WTC11 (cell line): ENCODE measurements at regions not wholly inside any gene's neighbourhood (a gene's known extent, or its start where the extent isn't known, plus 50 kb on each side); places are given as distances from the start of the nearest gene placed in this dataset.

Experiments
- ATAC-seq: fragments of 200-7000 bp; cut with Tn5 transposase; 2 replicates; pipeline ENCODE4 v1.10.0; 2021; ENCODE audit warnings: mild to moderate bottlenecking, moderate library complexity
- CTCF ChIA-PET: fragments of 300-600 bp; sonication (Branson Sonifier 250); formaldehyde crosslinking; loops from one replicate; lab custom pipeline; 2021; ENCODE audit warnings: antibody characterized with exemption; lab: Charles Lee
- POLR2A ChIA-PET: fragments of 350-600 bp; sonication (Branson Sonifier 250); formaldehyde crosslinking; loops from one replicate; lab custom pipeline; 2021; ENCODE audit warnings: antibody characterized with exemption; lab: Charles Lee
- DNase-seq: peaks from one replicate; pipeline ENCODE4 v3.0.0; 2021; ENCODE audit warnings: low spot score
- H3K27ac Mint-ChIP-seq: 2 replicates; pipeline ENCODE4 v1.8.0; 2021; ENCODE audit warnings: mixed read lengths
- H3K27me3 Mint-ChIP-seq: 2 replicates; pipeline ENCODE4 v1.8.0; 2021; ENCODE audit warnings: low read depth, mild to moderate bottlenecking, moderate library complexity, mixed read lengths
- H3K36me3 Mint-ChIP-seq: 2 replicates; pipeline ENCODE4 v1.8.0; 2021; ENCODE audit warnings: mixed read lengths
- H3K4me1 Mint-ChIP-seq: 2 replicates; pipeline ENCODE4 v1.8.0; 2022; ENCODE audit warnings: mixed read lengths
- H3K4me3 Mint-ChIP-seq: 2 replicates; pipeline ENCODE4 v1.8.0; 2021; ENCODE audit warnings: mild to moderate bottlenecking, moderate library complexity, mixed read lengths
- H3K9me3 Mint-ChIP-seq: 2 replicates; pipeline ENCODE4 v1.8.0; 2021; ENCODE audit warnings: mixed read lengths
- ESRRA ChIP-seq: sonication (generic); formaldehyde crosslinking; IDR thresholded peaks from 2 replicates; pipeline ENCODE4 v1.8.1; 2022; ENCODE audit warnings: mild to moderate bottlenecking, missing genetic modification reagents, borderline replicate concordance
- FOXP1 ChIP-seq: sonication (generic); formaldehyde crosslinking; IDR thresholded peaks from 2 replicates; pipeline ENCODE4 v1.8.0; 2022; ENCODE audit warnings: missing genetic modification reagents, mild to moderate bottlenecking, moderate library complexity, borderline replicate concordance
- GABPB1 ChIP-seq: sonication (generic); formaldehyde crosslinking; IDR thresholded peaks from 2 replicates; pipeline ENCODE4 v1.8.1; 2023; ENCODE audit warnings: mild to moderate bottlenecking, missing genetic modification reagents
- GTF2I ChIP-seq: fragments of 250-450 bp; sonication (Bioruptor Pico); conservative IDR thresholded peaks from 2 replicates; pipeline ENCODE4 v1.4.0; 2021; ENCODE audit warnings: mild to moderate bottlenecking
- HMGA2 ChIP-seq: fragments of 250-450 bp; sonication (Bioruptor Pico); IDR thresholded peaks from 2 replicates; pipeline ENCODE4 v1.4.0; 2021; ENCODE audit warnings: mild to moderate bottlenecking, moderate library complexity
- NFATC4 ChIP-seq: fragments of 250-450 bp; sonication (Bioruptor Pico); IDR thresholded peaks from 2 replicates; pipeline ENCODE4 v1.9.0; 2021; ENCODE audit warnings: mild to moderate bottlenecking
- RORB ChIP-seq: fragments of 250-450 bp; sonication (Bioruptor Pico); IDR thresholded peaks from 2 replicates; pipeline ENCODE4 v1.9.0; 2021; ENCODE audit warnings: mild to moderate bottlenecking
- ZNF232 ChIP-seq: sonication (generic); formaldehyde crosslinking; IDR thresholded peaks from 2 replicates; pipeline ENCODE4 v1.8.0; 2022; ENCODE audit warnings: mild to moderate bottlenecking, missing genetic modification reagents
- ZNF396 ChIP-seq: fragments of 250-450 bp; sonication (Bioruptor Pico); IDR thresholded peaks from 2 replicates; pipeline ENCODE4 v1.8.0; 2021; ENCODE audit warnings: mild to moderate bottlenecking, moderate library complexity, borderline replicate concordance
- TF ChIP-seq, protein P1 (sequence below): sonication (generic); formaldehyde crosslinking; IDR thresholded peaks from 2 replicates; pipeline ENCODE4 v1.8.1; 2023; ENCODE audit warnings: mild to moderate bottlenecking, missing genetic modification reagents, borderline replicate concordance
- TF ChIP-seq, protein P2 (sequence below): sonication (generic); formaldehyde crosslinking; IDR thresholded peaks from 2 replicates; pipeline ENCODE4 v1.8.1; 2023; ENCODE audit warnings: mild to moderate bottlenecking, missing genetic modification reagents, moderate library complexity
- TF ChIP-seq, protein P3 (sequence below): sonication (generic); formaldehyde crosslinking; IDR thresholded peaks from 2 replicates; pipeline ENCODE4 v1.8.0; 2022; ENCODE audit warnings: mild to moderate bottlenecking, missing genetic modification reagents
- TF ChIP-seq, protein P4 (sequence below): sonication (generic); formaldehyde crosslinking; IDR thresholded peaks from 2 replicates; pipeline ENCODE4 v1.8.0; 2022; ENCODE audit warnings: mild to moderate bottlenecking, missing genetic modification reagents
- TF ChIP-seq, protein P5 (sequence below): sonication (generic); formaldehyde crosslinking; conservative IDR thresholded peaks from 2 replicates; pipeline ENCODE4 v1.8.1; 2022; ENCODE audit warnings: mild to moderate bottlenecking, missing genetic modification reagents
- TF ChIP-seq, protein P6 (sequence below): sonication (generic); formaldehyde crosslinking; IDR thresholded peaks from 2 replicates; pipeline ENCODE4 v1.8.1; 2023; ENCODE audit warnings: mild to moderate bottlenecking, missing genetic modification reagents
- TF ChIP-seq, protein P7 (sequence below): sonication (generic); formaldehyde crosslinking; IDR thresholded peaks from 2 replicates; pipeline ENCODE4 v1.8.1; 2022; ENCODE audit warnings: mild to moderate bottlenecking, missing genetic modification reagents, moderate library complexity, borderline replicate concordance
- TF ChIP-seq, protein P8 (sequence below): sonication (generic); formaldehyde crosslinking; IDR thresholded peaks from 2 replicates; pipeline ENCODE4 v1.8.0; 2023; ENCODE audit warnings: missing genetic modification reagents, mild to moderate bottlenecking, borderline replicate concordance

DNA sequence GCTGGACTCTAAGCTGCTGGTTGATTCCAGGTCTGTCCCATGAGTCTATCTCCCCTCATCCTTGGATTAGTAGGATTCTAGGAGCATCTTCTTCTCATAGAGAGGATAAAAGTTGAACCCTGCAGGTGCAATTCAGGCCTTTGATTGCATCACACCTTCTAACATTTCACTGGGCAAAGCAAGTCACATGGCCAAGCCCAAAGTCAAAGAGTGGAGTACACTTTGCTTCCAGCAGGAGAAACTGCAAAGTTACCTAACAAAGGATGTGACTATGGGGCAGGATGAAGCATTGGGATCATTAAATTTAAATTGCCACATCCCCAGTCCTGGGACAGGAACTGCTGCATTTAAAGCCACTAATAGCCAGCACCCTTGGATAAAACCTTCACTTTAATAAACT, 51.0 kb upstream of the EGFLAM start:
- POLR2A ChIA-PET: no interaction called here
- no peak overlapping the region for H3K4me3 Mint-ChIP-seq

DNA sequence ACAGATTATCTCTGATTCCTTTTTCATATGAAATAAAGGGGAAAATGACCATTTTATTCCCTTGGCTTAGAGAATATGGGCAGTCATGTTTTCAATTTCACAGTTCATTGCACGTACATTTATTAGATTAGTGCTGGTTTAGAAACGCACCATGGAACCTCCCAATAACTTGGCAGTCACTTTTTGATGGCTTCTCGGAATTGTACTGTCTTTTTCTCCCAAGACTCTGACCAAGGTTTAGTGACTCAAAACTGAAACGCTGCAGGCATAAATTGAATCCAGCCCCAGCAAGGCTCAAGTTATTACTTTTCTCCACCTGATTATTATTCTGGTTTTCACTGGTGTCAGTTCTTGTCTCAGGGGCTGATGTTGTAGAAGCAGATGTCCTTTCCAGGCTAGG, 55.6 kb upstream of the EGFLAM start:
- CTCF ChIA-PET: no interaction called here
- Mint-ChIP-seq H3K36me3 (0 out of 2 replicates have a peak, but pooled peaks cover 3% of the 10 kb centered on the region), H3K9me3 (peaks cover 25% of the 10 kb centered on the region), H3K27me3 (no peaks in the 10 kb centered on the region), H3K27ac (no peak overlapping the region), H3K4me3 (no peak overlapping the region), H3K4me1 (no peaks in the 10 kb centered on the region)
- POLR2A ChIA-PET: no interaction called here
- ATAC-seq (no peak), DNase-seq (no peak)
- TF ChIP-seq NFATC4 (CRISPR knock-in tag): no peak
- TF ChIP-seq, protein P1, sequence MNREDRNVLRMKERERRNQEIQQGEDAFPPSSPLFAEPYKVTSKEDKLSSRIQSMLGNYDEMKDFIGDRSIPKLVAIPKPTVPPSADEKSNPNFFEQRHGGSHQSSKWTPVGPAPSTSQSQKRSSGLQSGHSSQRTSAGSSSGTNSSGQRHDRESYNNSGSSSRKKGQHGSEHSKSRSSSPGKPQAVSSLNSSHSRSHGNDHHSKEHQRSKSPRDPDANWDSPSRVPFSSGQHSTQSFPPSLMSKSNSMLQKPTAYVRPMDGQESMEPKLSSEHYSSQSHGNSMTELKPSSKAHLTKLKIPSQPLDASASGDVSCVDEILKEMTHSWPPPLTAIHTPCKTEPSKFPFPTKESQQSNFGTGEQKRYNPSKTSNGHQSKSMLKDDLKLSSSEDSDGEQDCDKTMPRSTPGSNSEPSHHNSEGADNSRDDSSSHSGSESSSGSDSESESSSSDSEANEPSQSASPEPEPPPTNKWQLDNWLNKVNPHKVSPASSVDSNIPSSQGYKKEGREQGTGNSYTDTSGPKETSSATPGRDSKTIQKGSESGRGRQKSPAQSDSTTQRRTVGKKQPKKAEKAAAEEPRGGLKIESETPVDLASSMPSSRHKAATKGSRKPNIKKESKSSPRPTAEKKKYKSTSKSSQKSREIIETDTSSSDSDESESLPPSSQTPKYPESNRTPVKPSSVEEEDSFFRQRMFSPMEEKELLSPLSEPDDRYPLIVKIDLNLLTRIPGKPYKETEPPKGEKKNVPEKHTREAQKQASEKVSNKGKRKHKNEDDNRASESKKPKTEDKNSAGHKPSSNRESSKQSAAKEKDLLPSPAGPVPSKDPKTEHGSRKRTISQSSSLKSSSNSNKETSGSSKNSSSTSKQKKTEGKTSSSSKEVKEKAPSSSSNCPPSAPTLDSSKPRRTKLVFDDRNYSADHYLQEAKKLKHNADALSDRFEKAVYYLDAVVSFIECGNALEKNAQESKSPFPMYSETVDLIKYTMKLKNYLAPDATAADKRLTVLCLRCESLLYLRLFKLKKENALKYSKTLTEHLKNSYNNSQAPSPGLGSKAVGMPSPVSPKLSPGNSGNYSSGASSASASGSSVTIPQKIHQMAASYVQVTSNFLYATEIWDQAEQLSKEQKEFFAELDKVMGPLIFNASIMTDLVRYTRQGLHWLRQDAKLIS: no peak
- TF ChIP-seq GABPB1 (CRISPR knock-in tag): no peak
- no peak for TF ChIP-seq GTF2I (CRISPR knock-in tag)
- no peak for TF ChIP-seq ZNF396 (CRISPR knock-in tag)

More for the DNA sequence above, 51.0 kb upstream of the EGFLAM start:
- TF ChIP-seq GABPB1 (CRISPR knock-in tag) (peak; percentile 90), HMGA2 (CRISPR knock-in tag) (no peak), ZNF232 (CRISPR knock-in tag) (no peak)
- TF ChIP-seq, protein P2, sequence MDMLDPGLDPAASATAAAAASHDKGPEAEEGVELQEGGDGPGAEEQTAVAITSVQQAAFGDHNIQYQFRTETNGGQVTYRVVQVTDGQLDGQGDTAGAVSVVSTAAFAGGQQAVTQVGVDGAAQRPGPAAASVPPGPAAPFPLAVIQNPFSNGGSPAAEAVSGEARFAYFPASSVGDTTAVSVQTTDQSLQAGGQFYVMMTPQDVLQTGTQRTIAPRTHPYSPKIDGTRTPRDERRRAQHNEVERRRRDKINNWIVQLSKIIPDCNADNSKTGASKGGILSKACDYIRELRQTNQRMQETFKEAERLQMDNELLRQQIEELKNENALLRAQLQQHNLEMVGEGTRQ: peak; percentile 78
- TF ChIP-seq, protein P3, sequence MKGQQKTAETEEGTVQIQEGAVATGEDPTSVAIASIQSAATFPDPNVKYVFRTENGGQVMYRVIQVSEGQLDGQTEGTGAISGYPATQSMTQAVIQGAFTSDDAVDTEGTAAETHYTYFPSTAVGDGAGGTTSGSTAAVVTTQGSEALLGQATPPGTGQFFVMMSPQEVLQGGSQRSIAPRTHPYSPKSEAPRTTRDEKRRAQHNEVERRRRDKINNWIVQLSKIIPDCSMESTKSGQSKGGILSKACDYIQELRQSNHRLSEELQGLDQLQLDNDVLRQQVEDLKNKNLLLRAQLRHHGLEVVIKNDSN: peak; percentile 79
- TF ChIP-seq, protein P4, sequence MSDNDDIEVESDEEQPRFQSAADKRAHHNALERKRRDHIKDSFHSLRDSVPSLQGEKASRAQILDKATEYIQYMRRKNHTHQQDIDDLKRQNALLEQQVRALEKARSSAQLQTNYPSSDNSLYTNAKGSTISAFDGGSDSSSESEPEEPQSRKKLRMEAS (CRISPR knock-in tag): 0 out of 2 replicates have a peak, but pooled peaks have one; percentile 25
- H3K27ac Mint-ChIP-seq: no peak overlapping the region
- peak; percentile 81 for ATAC-seq
- H3K27me3 Mint-ChIP-seq: no peaks in the 10 kb centered on the region
- CTCF ChIA-PET: no interaction called here
- H3K4me1 Mint-ChIP-seq: no peaks in the 10 kb centered on the region
- H3K9me3 Mint-ChIP-seq: peaks cover 4% of the 10 kb centered on the region
- no peaks in the 10 kb centered on the region for H3K36me3 Mint-ChIP-seq
- DNase-seq: peak; percentile 16

DNA sequence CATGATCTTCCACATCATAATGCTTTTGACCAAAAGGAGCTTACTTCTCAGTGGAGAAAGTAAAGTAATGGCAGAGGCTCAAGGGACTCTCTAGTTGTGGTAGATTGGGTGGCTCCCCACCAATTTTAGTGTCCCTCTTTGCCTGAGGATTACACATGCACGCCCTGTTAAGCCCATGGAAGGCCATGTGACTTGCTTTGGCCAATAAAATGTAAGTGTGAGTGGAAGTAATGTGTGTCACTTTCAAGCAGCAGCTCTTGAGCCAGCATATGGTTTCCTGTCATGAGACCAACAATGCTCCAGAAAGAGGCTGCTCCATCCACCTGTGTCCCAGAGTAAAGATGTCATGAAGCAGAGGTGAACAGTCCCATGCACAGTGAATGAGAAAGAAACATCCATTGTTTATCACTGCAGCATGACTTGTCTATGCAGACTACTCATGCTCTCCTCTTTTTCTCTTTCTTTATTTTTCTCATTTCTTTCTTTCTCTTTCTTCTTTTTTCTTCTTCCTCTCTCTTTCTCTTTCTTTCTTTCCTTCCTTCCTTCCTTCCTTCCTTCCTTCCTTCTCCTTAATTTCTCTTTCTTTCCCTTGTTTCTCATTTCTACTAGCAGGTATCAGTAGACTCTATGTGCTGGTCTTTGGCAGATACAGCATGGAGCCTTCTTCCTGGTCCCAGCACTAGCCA, 57.3 kb upstream of the EGFLAM start:
- no peak for DNase-seq
- Mint-ChIP-seq H3K27me3 (no peaks in the 10 kb centered on the region), H3K36me3 (0 out of 2 replicates have a peak, but pooled peaks cover 3% of the 10 kb centered on the region), H3K27ac (no peak overlapping the region), H3K9me3 (peaks cover 25% of the 10 kb centered on the region), H3K4me3 (no peak overlapping the region), H3K4me1 (no peaks in the 10 kb centered on the region)
- POLR2A ChIA-PET: no interaction called here
- no peak for ATAC-seq
- CTCF ChIA-PET: interaction anchor here (0.9 kb wide), 1 partner anchor 64 kb away, joined by 3 read pairs; no protein-coding TSS in a partner anchor
- TF ChIP-seq, protein P5, sequence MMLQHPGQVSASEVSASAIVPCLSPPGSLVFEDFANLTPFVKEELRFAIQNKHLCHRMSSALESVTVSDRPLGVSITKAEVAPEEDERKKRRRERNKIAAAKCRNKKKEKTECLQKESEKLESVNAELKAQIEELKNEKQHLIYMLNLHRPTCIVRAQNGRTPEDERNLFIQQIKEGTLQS (CRISPR knock-in tag): no peak
- TF ChIP-seq FOXP1 (CRISPR knock-in tag): no peak
- no peak for TF ChIP-seq RORB (CRISPR knock-in tag)
- TF ChIP-seq, protein P6, sequence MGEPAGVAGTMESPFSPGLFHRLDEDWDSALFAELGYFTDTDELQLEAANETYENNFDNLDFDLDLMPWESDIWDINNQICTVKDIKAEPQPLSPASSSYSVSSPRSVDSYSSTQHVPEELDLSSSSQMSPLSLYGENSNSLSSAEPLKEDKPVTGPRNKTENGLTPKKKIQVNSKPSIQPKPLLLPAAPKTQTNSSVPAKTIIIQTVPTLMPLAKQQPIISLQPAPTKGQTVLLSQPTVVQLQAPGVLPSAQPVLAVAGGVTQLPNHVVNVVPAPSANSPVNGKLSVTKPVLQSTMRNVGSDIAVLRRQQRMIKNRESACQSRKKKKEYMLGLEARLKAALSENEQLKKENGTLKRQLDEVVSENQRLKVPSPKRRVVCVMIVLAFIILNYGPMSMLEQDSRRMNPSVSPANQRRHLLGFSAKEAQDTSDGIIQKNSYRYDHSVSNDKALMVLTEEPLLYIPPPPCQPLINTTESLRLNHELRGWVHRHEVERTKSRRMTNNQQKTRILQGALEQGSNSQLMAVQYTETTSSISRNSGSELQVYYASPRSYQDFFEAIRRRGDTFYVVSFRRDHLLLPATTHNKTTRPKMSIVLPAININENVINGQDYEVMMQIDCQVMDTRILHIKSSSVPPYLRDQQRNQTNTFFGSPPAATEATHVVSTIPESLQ (CRISPR knock-in tag): no peak
- TF ChIP-seq, protein P7, sequence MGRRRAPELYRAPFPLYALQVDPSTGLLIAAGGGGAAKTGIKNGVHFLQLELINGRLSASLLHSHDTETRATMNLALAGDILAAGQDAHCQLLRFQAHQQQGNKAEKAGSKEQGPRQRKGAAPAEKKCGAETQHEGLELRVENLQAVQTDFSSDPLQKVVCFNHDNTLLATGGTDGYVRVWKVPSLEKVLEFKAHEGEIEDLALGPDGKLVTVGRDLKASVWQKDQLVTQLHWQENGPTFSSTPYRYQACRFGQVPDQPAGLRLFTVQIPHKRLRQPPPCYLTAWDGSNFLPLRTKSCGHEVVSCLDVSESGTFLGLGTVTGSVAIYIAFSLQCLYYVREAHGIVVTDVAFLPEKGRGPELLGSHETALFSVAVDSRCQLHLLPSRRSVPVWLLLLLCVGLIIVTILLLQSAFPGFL (CRISPR knock-in tag): no peak
- TF ChIP-seq, protein P8, sequence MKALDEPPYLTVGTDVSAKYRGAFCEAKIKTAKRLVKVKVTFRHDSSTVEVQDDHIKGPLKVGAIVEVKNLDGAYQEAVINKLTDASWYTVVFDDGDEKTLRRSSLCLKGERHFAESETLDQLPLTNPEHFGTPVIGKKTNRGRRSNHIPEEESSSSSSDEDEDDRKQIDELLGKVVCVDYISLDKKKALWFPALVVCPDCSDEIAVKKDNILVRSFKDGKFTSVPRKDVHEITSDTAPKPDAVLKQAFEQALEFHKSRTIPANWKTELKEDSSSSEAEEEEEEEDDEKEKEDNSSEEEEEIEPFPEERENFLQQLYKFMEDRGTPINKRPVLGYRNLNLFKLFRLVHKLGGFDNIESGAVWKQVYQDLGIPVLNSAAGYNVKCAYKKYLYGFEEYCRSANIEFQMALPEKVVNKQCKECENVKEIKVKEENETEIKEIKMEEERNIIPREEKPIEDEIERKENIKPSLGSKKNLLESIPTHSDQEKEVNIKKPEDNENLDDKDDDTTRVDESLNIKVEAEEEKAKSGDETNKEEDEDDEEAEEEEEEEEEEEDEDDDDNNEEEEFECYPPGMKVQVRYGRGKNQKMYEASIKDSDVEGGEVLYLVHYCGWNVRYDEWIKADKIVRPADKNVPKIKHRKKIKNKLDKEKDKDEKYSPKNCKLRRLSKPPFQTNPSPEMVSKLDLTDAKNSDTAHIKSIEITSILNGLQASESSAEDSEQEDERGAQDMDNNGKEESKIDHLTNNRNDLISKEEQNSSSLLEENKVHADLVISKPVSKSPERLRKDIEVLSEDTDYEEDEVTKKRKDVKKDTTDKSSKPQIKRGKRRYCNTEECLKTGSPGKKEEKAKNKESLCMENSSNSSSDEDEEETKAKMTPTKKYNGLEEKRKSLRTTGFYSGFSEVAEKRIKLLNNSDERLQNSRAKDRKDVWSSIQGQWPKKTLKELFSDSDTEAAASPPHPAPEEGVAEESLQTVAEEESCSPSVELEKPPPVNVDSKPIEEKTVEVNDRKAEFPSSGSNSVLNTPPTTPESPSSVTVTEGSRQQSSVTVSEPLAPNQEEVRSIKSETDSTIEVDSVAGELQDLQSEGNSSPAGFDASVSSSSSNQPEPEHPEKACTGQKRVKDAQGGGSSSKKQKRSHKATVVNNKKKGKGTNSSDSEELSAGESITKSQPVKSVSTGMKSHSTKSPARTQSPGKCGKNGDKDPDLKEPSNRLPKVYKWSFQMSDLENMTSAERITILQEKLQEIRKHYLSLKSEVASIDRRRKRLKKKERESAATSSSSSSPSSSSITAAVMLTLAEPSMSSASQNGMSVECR (CRISPR knock-in tag): no peak
- no peak for TF ChIP-seq ESRRA (CRISPR knock-in tag)
